CD4-positive, alpha-beta T cell treated with Interleukin-15 for 1 hour (primary cell): ENCODE measurements at regions not wholly inside any gene's neighbourhood (a gene's known extent, or its start where the extent isn't known, plus 50 kb on each side); places are given as distances from the start of the nearest gene placed in this dataset.
"Not testable (repeated sequence)": the region's sequence is repeated elsewhere in the genome, so short reads cannot be mapped to it uniquely, and the experiment has no call there.

Source experiments
- DNase-seq: peaks from one replicate; pipeline ENCODE4 v3.0.0-alpha.2; 2020

- no peak for DNase-seq
These were observed 807.9 kb downstream of the C4orf33 start for GRCh38 chr4:129903861-129904260.

DNA sequence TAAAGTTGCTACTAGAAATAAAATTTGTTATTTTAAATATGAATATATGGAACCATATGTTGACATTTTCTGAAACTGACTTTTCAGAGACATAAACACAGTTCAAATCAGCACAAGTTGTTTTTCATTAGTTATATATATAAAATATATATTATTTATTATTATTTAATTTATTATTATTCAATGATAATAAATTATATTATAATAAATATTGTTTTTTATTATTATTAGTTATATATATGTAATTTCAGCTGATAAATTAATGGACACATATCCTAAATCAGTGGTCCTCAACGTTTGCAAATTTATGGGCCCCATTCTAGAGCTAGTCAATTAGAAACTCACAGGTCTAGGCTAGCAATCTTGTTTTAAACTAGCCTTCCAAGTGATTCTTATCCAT is 809.3 kb downstream of the C4orf33 start:
- DNase-seq: no peak

DNA sequence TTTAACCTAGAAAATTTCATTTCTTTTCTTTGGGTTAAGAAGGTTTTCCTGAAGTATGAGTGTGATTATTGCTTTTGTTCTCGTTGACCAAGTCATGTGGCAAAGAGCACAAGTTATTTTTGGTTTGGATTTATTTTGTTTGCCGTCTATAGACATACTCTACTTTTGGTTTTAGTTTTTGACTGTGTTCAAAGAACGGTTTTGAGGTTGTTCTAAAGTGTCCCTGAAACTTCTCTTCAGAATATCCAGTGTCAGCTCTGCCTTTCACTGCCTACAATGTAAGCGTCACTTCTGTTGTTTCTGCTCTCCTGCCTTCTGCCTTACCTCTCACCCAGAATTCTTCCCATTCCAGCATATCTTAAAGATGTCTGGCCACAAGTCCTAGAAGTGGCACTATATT is 812.2 kb downstream of the C4orf33 start:
- DNase-seq: no peak

GRCh38 chr4:129916991-129917390 is 821.0 kb downstream of the C4orf33 start:
- no peak for DNase-seq

DNA sequence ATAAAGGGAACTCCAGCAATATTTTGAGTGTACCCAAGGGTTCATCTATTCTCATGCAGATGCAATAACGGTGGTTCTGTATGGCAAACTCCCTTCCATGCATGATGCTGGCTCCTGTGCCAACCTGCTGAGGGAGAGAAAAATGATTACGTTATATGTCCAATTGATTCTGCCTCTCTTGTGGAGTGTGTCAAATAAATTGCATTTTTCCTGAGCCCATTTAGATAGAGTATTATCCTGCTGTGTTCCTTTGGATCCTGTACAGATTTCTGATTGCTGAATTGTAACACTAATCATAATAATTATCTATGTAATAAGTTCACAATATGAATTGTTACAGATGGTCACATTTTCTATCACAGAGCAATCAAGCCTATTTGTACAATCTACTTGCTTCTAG is 821.7 kb downstream of the C4orf33 start:
- DNase-seq: no peak

DNA sequence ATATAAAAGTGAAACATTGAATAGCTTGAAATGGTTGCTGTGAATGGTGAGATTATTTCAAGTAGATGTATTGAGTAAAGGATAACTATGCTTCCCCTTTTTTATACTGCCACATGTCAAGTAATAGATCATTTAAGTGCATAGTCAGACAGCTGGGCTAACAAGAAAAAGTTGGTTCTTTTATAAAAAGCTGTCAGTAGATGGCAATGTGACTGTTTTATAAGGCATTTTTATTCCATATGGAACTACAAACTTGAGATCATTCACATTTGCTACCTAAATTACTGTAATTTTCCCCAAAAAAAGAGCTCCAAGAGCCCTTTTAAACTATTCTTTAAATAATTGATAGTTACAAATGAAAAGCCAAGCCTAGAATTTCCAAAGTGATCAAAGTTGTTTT is 831.0 kb downstream of the C4orf33 start:
- no peak for DNase-seq

- no peak for DNase-seq
These were observed 833.1 kb downstream of the C4orf33 start for GRCh38 chr4:129929052-129929451.

DNA sequence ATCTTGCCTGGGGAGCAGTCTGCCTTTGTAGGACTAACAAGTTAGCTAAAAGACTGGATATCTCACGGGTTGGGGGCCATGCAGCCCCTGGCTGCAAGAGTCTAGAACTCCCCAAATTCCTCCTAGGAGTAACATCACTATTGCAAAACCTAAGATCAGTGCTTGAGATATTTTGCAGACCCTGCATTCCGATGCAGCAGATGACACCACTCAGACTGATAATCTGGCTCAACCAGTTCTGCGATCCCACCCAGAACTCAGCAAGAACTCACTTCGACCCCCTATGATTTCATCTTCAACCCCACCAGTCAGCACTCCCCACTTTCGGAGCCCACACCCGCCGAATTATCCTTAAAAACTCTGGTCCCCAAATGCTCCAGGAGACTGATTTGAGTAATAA is 834.0 kb downstream of the C4orf33 start:
- DNase-seq: no peak

DNA sequence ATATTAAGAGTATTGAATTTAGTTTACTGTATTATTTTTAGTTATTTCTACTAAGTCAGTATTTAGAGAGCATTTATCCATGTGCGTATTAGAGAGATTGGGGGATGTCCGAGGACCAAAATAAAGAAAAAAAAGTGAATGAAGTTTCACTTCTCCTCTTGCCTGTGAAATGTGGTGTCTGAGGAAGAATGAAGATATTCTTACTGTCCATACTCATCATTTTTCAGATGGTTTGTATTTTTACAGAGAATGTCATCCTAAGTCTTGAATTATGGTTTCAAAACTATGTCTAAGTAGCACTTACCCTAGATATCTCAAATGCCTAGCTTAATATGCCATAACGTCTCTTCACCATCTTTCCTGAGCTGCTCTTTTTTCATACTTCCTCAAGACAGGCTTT is 854.3 kb downstream of the C4orf33 start:
- no peak for DNase-seq

- DNase-seq: no peak
These were observed 870.2 kb downstream of the C4orf33 start for GRCh38 chr4:129966175-129966574.

- no peak for DNase-seq
These were observed 872.4 kb downstream of the C4orf33 start for GRCh38 chr4:129968366-129968765.

DNA sequence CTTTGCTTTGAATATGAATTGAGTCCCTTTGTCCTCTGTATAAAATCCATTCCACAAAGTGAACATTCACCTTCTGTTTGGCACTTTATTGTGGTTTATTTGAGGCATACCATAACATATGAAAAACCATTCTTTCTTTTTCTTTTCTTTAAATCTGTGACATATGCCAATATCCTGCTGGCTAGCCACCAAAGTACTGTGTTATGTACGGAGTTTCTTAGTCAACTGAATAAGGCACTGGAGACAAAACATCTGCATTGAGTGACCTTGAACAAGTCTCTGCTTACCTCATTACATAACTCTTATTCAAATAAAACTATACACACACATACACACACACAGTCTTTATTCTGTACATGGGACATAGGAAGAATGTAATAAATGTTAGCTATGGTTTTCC is 872.8 kb downstream of the C4orf33 start:
- no peak for DNase-seq

- DNase-seq: no peak
These were observed 874.8 kb downstream of the C4orf33 start for GRCh38 chr4:129970801-129971200.

DNA sequence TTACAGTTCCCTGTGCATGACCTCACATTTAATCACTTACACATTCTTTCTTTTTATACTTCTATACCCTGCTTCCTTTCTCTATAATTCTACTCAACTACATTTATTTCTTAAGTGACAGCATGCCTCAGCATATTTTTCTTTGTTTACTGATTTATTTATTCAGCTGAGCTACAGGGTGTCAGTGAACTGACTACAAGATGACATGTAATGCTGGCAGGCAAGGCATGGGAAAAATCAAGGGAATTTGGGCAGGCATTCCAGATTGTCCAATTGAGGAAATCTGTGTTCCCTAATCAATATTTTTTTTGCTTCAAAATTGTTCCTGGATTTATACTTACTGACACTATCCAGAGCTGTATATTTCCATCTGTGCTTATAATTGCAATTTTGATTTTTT is 875.5 kb downstream of the C4orf33 start:
- no peak for DNase-seq

DNA sequence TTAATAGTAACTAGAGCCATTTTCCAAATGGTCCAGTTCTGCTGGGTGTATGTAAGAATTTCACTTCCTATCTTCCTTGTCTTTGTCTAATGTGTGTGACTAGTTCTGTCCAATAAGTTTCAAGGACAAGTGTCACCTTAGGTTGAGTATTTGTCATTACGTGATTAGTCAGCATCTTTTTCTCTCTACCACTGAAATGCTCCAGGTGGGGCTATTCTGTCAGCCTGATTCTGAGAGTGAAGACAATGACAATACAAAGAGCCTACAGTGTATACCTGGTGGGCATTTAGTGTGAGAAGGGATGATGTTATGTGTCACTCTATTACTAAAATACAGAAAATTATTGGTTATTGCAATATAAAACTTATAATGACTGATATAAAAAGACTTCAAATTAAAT is 876.3 kb downstream of the C4orf33 start:
- no peak for DNase-seq

DNA sequence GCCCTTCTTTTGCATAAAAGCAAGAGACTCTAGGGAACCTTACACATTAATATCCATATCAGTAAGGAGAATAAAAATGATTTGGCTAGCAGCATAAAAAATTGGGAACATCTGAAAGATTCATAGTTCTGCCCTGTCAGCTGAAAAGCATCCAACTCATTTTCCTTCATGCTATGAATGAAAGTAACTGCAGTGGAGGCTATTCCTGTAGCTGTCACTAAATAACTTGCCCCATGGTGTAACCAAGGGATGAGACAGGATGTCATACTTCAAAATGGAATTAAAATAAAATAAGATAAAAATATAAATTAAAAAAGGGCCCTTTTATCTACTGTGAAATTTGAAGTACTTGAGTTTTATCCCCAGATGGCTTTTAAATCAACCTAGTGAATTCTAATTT is 878.8 kb downstream of the C4orf33 start:
- no peak for DNase-seq

GRCh38 chr4:129978315-129978714 is 882.4 kb downstream of the C4orf33 start:
- DNase-seq: no peak

- no peak for DNase-seq
These were observed 893.0 kb downstream of the C4orf33 start for GRCh38 chr4:129988957-129989356.

DNA sequence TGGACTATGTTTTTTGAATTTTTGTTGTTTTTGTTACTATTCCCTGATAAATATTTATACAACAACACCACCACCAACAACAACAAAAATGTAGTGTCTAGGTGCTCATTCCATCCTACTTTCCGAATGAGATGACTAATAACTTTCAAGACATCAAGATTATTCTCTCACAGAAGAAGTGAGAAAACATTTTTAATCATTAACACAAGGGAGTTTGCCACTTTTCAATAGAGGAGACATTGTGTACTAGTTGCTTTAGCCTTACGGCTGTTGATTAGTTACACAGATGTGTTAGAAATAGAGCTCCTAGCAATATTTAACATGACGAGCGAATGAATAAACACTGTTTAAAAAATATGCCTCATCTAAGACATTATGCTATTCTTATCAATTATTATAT is 898.8 kb downstream of the C4orf33 start:
- no peak for DNase-seq

GRCh38 chr4:129998436-129999150 is 902.6 kb downstream of the C4orf33 start:
- DNase-seq: no peak

- DNase-seq: no peak
These were observed 903.2 kb downstream of the C4orf33 start for GRCh38 chr4:129999156-129999555.

GRCh38 chr4:130008461-130008860 is 912.5 kb downstream of the C4orf33 start:
- no peak for DNase-seq

DNA sequence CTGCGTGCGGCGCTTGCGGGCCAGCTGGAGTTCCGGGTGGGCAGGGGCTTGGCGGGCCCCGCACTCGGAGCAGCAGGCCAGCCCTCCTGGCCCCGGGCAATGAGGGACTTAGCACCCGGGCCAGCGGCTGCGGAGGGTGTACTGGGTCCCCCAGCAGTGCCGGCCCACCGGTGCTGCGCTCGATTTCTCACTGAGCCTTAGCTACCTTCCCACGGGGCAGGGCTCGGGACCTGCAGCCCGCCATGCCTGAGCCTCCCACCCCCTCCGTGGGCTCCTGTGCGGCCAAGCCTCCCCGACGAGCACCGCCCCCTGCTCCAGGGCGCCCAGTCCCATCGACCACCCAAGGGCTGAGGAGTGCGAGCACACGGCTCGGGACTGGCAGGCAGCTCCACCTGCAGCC is 916.9 kb downstream of the C4orf33 start:
- DNase-seq: not testable (repeated sequence)

DNA sequence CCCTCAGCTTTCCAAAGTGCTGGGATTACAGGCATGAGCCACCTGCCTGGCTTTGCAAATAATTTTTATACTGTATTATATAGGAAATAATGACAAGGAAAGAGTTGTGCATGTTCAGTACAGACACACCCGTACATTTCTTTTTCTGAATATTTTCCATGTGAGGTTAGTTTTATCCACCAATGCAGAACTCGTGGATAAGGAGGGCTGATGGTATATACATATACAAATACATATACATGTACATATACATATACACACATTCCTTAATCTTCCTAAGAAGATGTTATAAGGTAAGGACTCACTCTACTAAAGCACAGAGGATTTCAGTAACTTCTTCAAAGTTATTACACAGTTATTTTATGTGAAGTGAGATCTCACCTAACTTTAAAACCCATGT is 925.8 kb downstream of the C4orf33 start:
- no peak for DNase-seq

GRCh38 chr4:130023088-130023487 is 927.1 kb downstream of the C4orf33 start:
- no peak for DNase-seq

DNA sequence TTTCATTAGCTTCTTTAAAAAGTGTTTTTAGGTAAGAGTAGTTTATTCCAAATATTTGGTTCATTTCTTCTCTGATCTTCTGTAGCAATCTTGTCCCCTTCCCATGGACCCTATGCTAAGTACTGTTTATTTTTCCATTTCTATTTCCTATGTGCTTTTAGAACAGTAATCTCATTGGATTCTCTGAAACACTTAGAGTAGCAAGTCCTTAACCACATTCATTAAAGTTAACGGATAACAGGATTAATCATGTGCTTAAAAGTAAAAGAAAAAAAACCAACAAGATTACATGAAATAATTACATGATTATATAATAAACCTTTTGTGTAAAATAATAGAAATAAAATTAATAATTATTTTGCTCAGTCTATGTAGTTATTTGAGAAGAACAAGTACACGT is 929.7 kb downstream of the C4orf33 start:
- DNase-seq: no peak
